Sigmoid colon (tissue), 6 donors: ENCODE measurements at regions not wholly inside any gene's neighbourhood (a gene's known extent, or its start where the extent isn't known, plus 50 kb on each side); places are given as distances from the start of the nearest gene placed in this dataset.

Source experiments
- DNase-seq: peaks from one replicate; pipeline ENCODE4 v3.0.0-alpha.2; 2019
- H3K27ac ChIP-seq, 4 donors: fragments of 200-600 bp; sonication (generic); one replicate each; pipeline ENCODE4 v1.5.1; 2016 to 2019; ENCODE audit warnings: mild to moderate bottlenecking in 1 of 4
- H3K27me3 ChIP-seq, 3 donors: fragments of 200-600 bp; sonication (generic); one replicate each; pipeline ENCODE4 v1.5.1; 2019; ENCODE audit warnings: mild to moderate bottlenecking in 1 of 3
- H3K36me3 ChIP-seq, 4 donors: fragments of 200-600 bp; sonication (generic); one replicate each; pipeline ENCODE4 v1.5.1; 2016 to 2019
- H3K4me1 ChIP-seq, 4 donors: fragments of 200-600 bp; sonication (generic); one replicate each; pipeline ENCODE4 v1.5.1; 2017 to 2019
- H3K4me3 ChIP-seq, 4 donors: fragments of 200-600 bp; sonication (generic); one replicate each; pipeline ENCODE4 v1.5.1; 2017 to 2019; ENCODE audit warnings: mild to moderate bottlenecking in 2 of 4, moderate library complexity in 1 of 4
- H3K9me3 ChIP-seq, 4 donors: fragments of 200-600 bp in 3 of 4; sonication (generic) in 3 of 4; one replicate each; pipeline versions ENCODE4 v1.5.1 to v1.6.1; 2013 to 2019
- EP300 ChIP-seq, 4 donors: sonication (generic); formaldehyde crosslinking; IDR thresholded peaks; one replicate each; pipeline ENCODE4 v1.6.1; 2017; ENCODE audit warnings: antibody characterized with exemption in 4 of 4
- POLR2A ChIP-seq, 2 donors: fragments of 450-650 bp; IDR thresholded peaks; one replicate each; pipeline ENCODE4 v1.6.1; 2016; ENCODE audit warnings: antibody characterized with exemption in 2 of 2, mild to moderate bottlenecking in 2 of 2, moderate library complexity in 2 of 2
- POLR2AphosphoS5 ChIP-seq, 4 donors: sonication (generic); formaldehyde crosslinking; IDR thresholded peaks; one replicate each; pipeline ENCODE4 v1.6.1; 2017; ENCODE audit warnings: antibody characterized with exemption in 4 of 4
- WGBS, 2 donors: extraction: QIAGEN DNeasy Blood & Tissue Kit; methylation state at CpG; one replicate each; pipeline ENCODE4 v1.1.7; 2013; 5-methylcytosine and 5-hydroxymethylcytosine counted together
- intact Hi-C: fragments of 100-400 bp; cut with DNase I; formaldehyde crosslinking; loops from one replicate; pipeline ENCODE4 v1.15.1; 2023
- TF ChIP-seq, protein P1 (sequence below), 4 experiments: fragments of 450-650 bp in 3 of 4; fragments of 200-600 bp in 1 of 4; IDR thresholded peaks; one replicate each; pipeline ENCODE4 v1.5.1; 2016 to 2019; ENCODE audit warnings: antibody characterized with exemption in 4 of 4, mild to moderate bottlenecking in 3 of 4, moderate library complexity in 2 of 4
- donor health status: healthy with polysubstance abuse.
- donor health status: healthy.

DNA sequence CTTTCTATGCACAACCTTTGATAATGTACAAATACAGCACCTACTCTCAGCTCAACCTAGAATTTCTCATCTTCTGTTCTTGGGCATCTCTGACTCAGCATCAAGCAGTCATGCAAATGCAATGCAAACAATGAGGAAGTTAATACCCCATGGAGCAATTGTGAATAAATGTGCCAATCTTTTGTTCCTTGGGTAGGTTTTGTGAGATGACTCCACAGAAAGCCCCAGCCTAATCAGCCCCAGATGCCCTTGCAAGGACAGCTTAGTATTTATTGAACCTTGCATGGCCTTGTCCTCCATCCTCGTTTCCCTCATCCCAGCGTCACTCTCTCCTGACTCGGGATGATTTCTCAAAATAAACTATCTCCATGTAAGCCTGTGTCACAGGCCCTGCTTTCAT lies 494.7 kb upstream of the NECTIN3 start:
- no peaks in the 10 kb centered on the region for H3K27me3 ChIP-seq
- H3K36me3 ChIP-seq = no peaks in the 10 kb centered on the region
- TF ChIP-seq, protein P1, sequence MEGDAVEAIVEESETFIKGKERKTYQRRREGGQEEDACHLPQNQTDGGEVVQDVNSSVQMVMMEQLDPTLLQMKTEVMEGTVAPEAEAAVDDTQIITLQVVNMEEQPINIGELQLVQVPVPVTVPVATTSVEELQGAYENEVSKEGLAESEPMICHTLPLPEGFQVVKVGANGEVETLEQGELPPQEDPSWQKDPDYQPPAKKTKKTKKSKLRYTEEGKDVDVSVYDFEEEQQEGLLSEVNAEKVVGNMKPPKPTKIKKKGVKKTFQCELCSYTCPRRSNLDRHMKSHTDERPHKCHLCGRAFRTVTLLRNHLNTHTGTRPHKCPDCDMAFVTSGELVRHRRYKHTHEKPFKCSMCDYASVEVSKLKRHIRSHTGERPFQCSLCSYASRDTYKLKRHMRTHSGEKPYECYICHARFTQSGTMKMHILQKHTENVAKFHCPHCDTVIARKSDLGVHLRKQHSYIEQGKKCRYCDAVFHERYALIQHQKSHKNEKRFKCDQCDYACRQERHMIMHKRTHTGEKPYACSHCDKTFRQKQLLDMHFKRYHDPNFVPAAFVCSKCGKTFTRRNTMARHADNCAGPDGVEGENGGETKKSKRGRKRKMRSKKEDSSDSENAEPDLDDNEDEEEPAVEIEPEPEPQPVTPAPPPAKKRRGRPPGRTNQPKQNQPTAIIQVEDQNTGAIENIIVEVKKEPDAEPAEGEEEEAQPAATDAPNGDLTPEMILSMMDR (IDR thresholded peaks at IDR 0.05) = no peak
- TF ChIP-seq EP300 (IDR thresholded peaks at IDR 0.05) (no peak), POLR2A (IDR thresholded peaks at IDR 0.05) (no peak), POLR2AphosphoS5 (IDR thresholded peaks at IDR 0.05) (no peak)
- DNase-seq = no peak
- intact Hi-C loops = no loop called here
- H3K4me3 ChIP-seq = no peak overlapping the region
- H3K9me3 ChIP-seq = no peaks in the 10 kb centered on the region
- H3K27ac ChIP-seq = peak overlapping the region in 1 of 4 donors; percentile 29
- WGBS, 2 donors = 67 to 86% methylated on average over 3 of the region's 3 CpGs
- H3K4me1 ChIP-seq = no peaks in the 10 kb centered on the region

DNA sequence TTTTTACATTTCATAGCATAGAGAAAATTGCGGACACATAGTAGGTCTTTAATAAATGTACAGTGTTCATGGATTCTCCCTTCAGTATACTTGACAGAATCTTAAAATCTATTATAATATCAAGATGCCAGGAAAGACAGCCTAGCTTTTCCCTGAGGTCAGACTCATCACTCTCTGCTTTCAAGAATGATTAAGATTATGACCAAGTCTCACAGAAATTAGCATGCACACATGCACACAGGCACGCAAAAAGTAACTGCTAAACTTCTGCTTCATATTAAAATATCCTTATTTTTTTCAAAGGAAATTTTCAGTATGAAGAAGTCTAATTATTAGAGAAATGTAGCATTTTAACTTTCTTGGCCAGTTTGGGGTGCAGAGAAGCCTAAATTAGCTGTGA lies 493.8 kb upstream of the NECTIN3 start:
- Histone ChIP-seq H3K9me3 (no peaks in the 10 kb centered on the region), H3K27ac (no peak overlapping the region), H3K36me3 (no peaks in the 10 kb centered on the region), H3K4me3 (no peak overlapping the region), H3K4me1 (no peaks in the 10 kb centered on the region), H3K27me3 (no peaks in the 10 kb centered on the region)
- intact Hi-C loops = no loop called here
- no peak for DNase-seq
- TF ChIP-seq, protein P1 (IDR thresholded peaks at IDR 0.05) = no peak
- TF ChIP-seq POLR2A (IDR thresholded peaks at IDR 0.05) = no peak
- 70 to 73% methylated on average over 2 of the region's 2 CpGs for WGBS, 2 donors

DNA sequence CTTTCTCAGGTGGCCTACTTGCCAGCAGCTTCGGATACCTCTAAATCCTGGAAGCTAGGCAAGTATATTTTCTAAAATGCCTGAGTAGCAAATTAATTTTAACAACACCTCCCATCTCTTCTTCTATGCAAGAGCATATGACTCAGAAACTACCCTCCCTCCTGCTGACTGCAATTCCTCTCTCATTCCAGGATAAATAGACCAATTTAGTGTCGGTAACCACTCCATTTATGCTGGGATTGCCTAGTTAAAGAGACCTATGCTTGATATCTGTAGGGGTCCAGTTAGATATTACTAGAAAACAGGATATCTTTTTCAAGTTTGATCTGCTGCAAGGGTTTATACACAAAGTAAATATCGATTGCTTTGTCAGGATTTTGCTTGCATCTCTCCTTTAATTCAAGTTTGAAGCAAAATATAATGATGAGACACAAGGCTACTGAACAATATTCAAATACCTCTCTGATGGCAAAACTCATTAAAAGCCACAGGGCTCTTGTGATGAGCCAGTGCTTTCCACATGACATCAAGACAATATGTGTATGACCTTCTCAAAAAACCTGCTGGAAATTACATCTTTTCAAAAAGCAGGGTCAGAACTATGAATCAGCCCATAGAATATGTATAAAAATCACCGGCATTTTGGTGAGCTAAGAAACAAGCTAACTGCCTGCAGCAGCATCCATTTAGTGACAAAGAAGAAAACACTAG lies 491.6 kb upstream of the NECTIN3 start:
- intact Hi-C loops = no loop called here
- no peaks in the 10 kb centered on the region for H3K9me3 ChIP-seq

DNA sequence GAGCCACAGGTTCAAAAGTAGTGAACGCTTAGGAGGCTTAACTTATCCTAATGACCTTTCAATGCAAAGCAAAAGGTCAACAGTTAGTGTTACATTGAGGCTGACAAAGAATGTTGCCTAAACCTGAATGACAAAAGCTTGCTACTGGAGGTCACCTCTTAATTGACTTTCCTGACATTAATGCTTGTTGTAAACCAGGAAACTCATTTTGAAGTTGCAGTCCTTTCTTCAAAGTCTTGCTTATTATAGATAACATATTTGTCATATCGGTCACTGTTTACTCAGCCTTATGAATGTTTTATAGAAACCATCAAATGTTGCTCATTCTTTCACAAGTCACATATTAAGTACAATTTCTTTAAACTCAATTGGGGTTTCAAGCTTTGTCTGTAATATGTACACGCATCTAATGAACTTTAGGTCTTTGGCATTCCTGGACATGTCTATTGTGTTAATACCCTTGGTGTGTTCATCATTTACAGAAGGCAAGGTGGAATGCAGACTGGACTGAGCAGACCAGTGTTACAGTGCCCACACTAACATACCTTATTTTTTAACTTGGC lies 488.2 kb upstream of the NECTIN3 start:
- Histone ChIP-seq H3K4me1 (no peaks in the 10 kb centered on the region), H3K9me3 (no peaks in the 10 kb centered on the region), H3K27me3 (no peaks in the 10 kb centered on the region), H3K4me3 (no peak overlapping the region), H3K27ac (no peak overlapping the region), H3K36me3 (no peaks in the 10 kb centered on the region)
- 78% methylated on average over 3 of the region's 3 CpGs for WGBS, 2 donors
- TF ChIP-seq POLR2A (IDR thresholded peaks at IDR 0.05) (no peak), EP300 (IDR thresholded peaks at IDR 0.05) (no peak), POLR2AphosphoS5 (IDR thresholded peaks at IDR 0.05) (no peak)
- TF ChIP-seq, protein P1 (IDR thresholded peaks at IDR 0.05) = no peak
- intact Hi-C loops = no loop called here
- DNase-seq = no peak

More for the DNA sequence above, 491.6 kb upstream of the NECTIN3 start:
- DNase-seq = no peak
- H3K4me3 ChIP-seq = no peak overlapping the region
- no peaks in the 10 kb centered on the region for H3K27me3 ChIP-seq
- TF ChIP-seq POLR2AphosphoS5 (IDR thresholded peaks at IDR 0.05) (no peak), POLR2A (IDR thresholded peaks at IDR 0.05) (no peak), EP300 (IDR thresholded peaks at IDR 0.05) (no peak)
- TF ChIP-seq, protein P1 (IDR thresholded peaks at IDR 0.05) = no peak
- no peaks in the 10 kb centered on the region for H3K4me1 ChIP-seq
- 86 to 88% methylated on average over 4 of the region's 4 CpGs for WGBS, 2 donors
- H3K27ac ChIP-seq = no peak overlapping the region
- no peaks in the 10 kb centered on the region for H3K36me3 ChIP-seq
